GM19025 (cell line): ENCODE measurements at regions not wholly inside any gene's neighbourhood (a gene's known extent, or its start where the extent isn't known, plus 50 kb on each side); places are given as distances from the start of the nearest gene placed in this dataset.
"Not testable (repeated sequence)": the region's sequence is repeated elsewhere in the genome, so short reads cannot be mapped to it uniquely, and the experiment has no call there.

Experiments used
- ATAC-seq: cut with Tn5 transposase; IDR thresholded peaks from one replicate; pipeline ENCODE4 v1.9.1; 2021; ENCODE audit warnings: mild to moderate bottlenecking, low read depth, moderate library complexity; ENCODE audit not compliant: unreplicated experiment

- ATAC-seq = no peak
Observed at GRCh38 chr6:163750431-163751031, 336.0 kb downstream of the QKI start.

DNA sequence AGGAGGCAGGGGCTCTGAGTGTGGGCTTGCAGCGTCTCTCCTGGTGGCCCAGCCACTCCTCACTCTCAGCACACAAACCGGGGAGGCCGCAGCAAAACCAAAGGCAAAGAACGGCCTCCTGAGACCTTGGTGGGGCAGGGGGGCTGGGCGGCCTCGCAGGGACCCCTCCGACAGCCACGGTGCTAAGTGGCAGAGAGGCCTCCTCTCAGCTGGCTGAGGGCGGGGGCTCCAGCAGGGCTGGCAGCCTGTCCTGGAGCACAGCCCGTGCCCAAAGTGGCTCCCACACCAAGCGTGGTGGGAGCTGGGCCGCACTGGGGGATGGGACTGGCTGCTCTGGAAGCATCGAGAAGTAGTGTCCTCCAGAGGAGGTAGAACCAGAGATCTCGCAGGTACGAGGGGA is 334.4 kb downstream of the QKI start:
- ATAC-seq = no peak

DNA sequence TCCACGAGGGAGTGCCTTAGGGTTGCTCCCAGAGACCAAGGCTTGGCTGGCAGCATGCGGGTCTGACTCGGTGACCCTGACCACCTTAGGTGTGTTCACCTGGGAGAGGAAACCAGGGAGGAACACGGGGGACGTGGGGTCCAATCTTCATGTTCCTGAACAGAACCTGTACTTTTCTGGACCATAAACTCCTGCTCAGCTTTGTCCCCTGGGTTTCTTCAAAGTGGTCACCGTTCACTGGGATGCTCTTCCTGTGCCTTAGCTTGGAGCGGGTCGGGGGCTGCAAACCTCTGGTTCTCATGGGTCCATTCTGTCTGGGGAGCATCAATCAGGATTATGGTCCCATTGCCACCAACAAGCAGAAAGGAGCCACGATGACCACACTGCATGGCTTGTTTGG is 333.5 kb downstream of the QKI start:
- no peak for ATAC-seq

DNA sequence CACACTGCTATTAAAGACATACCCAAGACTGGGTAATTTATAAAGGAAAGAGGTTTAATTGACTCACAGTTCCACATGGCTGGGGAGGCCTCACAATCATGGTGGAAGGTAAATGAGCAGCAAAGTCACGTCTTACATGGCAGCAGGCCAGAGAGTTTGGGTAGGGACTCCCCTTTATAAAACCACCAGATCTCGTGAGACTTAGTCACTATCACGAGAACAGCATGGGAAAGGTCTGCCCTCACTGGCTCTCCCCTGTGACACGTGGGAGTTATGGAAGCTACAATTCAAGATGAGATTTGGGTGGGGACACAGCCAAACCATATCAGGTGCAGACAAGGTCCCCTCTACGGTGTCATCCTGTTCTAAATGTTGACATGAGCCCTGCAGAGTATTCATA is 332.5 kb downstream of the QKI start:
- not testable (repeated sequence) for ATAC-seq

GRCh38 chr6:163745536-163746400 is 331.2 kb downstream of the QKI start:
- no peak for ATAC-seq

GRCh38 chr6:163744256-163744925 is 329.9 kb downstream of the QKI start:
- no peak for ATAC-seq

DNA sequence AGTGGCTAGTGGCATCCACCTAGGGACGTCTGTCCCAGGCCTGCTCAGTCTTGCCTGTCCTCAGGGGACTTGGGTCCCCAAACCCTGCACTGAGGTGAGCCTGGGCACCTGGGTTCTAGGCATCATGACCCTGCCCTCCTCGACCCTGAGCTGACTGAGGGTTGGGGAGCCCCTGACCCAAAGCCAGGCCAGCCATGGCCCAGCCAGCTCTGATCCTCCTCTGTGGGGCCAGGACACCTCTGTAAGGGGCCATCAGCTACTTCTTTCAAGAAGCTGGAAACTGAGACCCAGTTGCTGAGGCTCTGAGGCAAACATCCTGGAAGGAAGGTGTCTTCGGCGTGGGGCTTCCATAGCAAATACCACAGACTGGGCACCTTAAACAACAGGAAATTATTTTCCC is 329.3 kb downstream of the QKI start:
- no peak for ATAC-seq

- no peak for ATAC-seq
Observed at GRCh38 chr6:163741743-163742363, 327.3 kb downstream of the QKI start.

DNA sequence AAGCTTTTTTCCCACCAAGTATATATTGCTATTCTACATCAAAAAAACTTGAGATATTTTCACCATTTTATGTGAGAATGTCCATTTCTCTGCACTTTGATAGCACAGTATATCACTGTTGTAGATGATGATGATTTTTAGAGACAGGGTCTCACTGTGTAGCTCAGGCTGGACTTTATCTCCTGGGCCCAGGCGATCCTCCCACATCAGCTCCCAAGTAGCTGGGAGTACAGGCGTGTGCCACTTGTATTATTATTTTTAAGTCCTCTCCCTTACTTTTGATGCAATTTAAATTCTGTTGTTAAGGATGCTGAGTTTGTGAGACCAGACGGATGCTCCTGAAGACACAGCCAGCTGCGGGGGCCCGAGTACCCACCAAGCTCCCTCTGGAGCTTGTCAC is 326.8 kb downstream of the QKI start:
- ATAC-seq = no peak

DNA sequence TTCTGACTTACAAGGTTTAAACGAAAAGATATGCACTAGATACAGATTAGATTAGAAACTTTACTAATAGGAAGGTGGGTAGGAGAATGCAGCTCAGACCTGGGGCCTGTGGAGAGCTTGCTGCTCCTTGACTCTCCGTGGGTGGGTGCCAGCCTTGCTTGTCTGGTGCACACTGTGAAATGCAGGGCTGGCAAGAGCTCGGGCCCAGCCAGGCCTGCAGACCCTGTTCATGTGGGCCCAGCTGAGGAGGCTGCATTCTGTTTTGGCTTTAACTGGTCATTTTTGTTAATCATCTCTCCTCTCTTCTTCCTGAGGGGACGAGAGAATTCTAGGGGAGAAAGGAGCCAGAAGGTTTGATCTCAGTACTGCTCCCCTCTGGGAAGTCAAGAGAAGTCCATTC is 325.4 kb downstream of the QKI start:
- ATAC-seq = no peak

DNA sequence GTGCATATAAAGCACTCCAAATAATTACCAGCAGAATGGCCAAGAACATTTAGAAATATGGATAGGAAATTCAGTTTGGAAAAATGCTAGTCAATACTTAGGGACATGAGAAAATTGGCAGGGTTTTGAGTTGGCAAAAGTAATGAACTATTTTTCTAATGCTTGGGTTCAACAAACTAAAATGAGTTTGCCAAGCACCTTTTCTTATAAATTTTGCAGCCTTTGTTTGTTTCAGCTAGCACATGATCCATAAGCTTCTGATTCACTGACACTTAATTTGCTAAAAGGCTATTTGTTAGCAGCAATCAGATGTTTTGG is 324.8 kb downstream of the QKI start:
- ATAC-seq = no peak

- ATAC-seq = no peak
Observed at GRCh38 chr6:163738725-163739407, 324.3 kb downstream of the QKI start.

DNA sequence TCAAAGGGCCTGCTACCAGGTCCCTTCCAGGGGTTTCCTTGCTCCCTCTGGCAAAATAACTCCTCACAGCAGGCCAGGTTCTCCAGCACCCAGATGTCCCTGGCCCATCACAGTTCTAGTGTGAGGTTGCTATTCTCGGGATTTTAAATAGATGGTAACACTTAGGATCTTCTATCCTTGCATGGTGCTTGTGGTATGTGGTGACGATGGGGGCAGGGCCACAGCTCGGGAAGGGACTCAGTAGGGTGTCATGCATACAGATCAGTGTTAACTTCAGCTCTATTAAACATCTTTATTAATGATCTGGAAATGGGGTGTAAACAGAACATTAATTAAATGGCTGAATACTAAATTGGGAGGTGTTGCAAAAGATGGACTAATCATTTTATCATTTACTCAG is 323.8 kb downstream of the QKI start:
- ATAC-seq = no peak

- no peak for ATAC-seq
Observed at GRCh38 chr6:163735076-163735475, 320.6 kb downstream of the QKI start.

GRCh38 chr6:163733061-163733460 is 318.5 kb downstream of the QKI start:
- ATAC-seq = no peak

- ATAC-seq = no peak
Observed at GRCh38 chr6:163732479-163732878, 318.0 kb downstream of the QKI start.

GRCh38 chr6:163732014-163732351 is 317.5 kb downstream of the QKI start:
- not testable (repeated sequence) for ATAC-seq

DNA sequence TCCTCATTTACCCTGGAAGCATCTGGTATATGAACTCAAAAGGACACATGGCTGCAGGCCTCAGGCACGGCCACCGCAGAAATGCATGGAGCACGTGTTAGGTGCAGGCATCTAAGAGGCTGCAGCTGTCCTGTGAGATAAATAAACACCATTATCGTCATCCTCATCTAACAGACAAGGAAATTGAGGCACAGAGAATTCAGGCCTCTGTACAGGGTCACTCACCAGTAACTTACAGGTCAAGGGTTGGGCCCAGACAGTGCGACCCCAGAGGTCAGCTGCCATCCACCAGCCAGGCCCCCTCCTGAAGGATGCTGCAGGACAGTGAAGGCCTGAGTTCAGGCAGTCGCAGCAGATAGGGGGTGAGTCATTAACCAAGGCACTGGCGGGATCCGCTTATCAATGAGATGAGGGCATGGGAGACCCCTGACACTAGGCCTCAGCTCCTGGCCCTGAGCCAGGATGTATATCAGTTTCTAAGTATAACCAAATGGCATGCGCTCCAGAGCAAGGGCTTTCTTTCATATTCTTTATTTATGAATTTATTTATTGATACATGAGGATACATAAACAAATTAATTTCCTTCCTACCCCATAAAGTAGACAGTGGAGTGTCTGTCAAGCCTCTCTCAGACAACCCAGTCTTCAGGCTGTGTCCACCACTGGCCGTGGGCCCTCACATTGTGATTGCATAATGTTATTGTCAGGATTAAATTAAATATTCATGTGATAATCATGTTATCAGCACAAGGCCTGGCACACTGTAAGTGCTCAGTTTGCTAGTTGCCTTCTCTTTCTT is 316.9 kb downstream of the QKI start:
- no peak for ATAC-seq

DNA sequence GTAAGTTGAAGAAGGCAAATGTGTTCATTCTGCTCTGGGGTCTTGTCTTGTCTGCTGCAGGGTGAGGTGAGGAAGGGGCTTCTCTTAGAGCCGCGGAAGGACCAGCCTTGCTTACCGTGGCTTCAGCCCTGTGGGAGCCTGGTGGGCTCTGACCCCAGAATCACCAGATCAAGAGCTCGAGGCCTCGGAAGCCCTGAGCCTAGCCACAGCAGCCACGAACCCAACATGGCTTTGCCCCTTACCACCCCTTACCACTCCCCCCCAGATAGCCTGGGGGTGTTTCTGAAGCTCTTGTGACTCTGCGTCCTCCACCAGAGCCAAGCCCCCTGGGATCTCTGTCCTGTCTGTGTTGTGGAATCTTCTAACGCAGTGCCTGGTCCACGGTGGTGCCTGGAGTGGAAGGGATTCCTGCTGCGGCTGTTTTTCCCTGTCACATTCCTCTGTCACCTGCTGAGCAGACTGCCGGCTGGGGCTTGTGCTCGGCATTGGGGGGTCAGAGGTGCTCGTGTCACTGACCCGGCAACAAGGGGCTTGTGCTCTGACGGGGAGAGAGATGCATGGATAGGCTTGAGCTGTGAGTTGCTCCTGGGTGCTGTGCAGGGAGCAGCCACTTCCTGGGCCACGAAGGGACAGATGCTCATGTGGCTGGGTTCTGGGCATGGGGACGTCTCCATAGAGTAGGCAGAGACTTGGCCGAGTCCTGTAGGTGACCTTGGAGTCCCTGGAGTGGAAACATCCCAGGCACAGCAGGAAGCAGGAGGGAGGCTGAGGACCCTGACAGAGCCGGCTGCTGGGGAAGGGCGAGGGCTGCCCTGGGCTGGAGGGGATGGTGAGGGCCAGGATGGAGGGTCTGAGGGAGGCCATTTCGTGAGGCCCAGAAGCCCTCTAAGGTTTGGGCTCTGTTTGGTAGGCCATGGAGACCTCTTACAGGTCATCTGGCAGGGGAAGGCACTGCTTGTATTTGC is 316.0 kb downstream of the QKI start:
- no peak for ATAC-seq
